HG03432 (cell line): ENCODE measurements at regions not wholly inside any gene's neighbourhood (a gene's known extent, or its start where the extent isn't known, plus 50 kb on each side); places are given as distances from the start of the nearest gene placed in this dataset.
"Not testable (repeated sequence)": the region's sequence is repeated elsewhere in the genome, so short reads cannot be mapped to it uniquely, and the experiment has no call there.

Experiments
- ATAC-seq: cut with Tn5 transposase; IDR thresholded peaks from one replicate; pipeline ENCODE4 v1.9.1; 2021; ENCODE audit warnings: mild to moderate bottlenecking, moderate library complexity; ENCODE audit not compliant: unreplicated experiment

DNA sequence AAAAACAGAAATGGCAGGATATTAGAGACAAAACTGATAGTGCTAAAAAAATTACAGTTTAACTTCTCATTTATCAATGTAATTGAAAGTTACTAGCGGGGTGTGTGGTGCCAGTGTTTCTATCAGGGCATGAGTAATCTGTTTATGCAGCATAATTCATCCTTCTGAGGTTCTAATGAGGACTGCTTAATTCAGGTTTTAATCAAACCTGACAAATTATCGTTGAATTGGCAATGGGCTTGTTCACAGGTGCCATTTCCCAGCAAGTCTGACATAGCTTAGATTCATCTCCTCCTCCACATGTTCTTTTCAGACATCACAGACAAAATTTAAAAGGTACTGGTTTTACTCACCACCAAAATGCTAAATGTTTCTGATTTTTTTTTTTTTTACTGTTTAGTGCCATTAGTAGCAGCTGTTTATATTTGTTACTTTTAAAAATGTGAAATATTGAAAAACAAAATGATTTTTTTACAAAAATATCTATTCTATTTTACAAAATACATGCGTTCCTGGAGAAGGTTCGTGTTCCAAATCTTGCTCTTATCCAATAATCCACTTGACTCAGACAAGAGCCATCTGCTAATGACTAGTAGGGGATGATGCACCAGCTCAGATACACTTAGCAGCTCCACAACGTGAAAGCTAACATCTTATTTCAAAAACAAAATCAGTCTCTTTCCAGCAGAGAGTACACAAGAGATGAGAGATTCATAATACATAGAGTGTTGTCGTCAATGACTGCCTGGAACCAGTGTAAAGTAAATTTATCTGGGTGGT, 447.7 kb upstream of the DPPA4 start:
- no peak for ATAC-seq

DNA sequence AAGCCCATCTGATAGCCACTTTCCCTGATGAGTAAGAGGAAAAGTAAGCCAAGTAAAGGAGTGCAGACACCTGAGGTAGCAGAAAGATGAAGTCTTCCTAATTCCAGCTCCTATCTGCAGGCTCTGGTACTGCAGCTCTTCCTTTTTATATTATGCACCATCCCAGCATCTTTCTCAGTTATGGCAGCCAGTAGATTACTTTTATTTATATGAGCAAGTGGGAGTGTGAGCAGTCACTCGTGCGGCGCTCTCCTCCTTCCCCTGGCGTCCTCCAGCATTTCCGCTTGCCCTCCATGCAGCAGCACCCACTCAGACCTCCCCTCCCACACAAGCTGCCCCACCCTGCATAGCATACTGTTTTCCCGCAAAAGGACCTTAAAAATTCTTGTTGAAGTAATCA, 465.9 kb upstream of the DPPA4 start:
- no peak for ATAC-seq

DNA sequence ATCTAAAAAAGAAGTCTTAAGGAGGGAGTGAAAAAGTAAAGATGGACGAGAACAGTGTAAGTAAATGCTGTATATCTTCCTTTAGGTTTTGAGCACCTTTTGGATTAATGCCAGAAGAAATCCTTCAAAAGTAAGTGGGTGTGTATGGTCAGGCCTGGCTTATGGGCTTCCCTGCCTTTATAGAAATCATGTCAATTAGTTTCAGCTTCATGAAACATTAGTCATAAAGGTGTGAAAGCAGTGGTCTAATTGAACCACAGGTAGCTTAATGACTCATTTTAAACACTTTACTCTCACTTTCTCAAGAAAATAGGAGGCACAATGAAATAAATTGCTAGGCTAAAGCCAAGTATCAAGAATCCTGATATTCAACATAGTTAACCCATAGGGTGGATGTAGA, 467.4 kb upstream of the DPPA4 start:
- peak; percentile 52 for ATAC-seq

DNA sequence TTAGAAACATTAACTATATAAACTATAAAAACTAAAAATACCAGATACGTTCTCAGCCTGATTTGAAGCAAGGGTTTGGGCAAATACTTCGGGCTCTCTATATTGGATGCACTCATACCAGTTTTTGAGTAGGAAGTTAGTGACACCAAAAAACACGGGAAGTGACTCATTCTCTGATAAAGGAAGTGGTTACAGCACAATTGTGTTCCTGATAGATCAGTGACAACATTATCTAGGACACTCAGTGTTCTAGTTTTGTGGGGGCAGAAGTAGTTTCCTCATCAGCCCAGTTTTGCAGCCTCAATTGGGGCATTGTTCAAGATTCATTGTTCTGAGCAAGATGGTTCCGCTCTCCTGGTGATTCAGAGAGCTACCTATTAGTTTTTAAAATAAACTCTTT, 469.6 kb upstream of the DPPA4 start:
- peak; percentile 90 for ATAC-seq

DNA sequence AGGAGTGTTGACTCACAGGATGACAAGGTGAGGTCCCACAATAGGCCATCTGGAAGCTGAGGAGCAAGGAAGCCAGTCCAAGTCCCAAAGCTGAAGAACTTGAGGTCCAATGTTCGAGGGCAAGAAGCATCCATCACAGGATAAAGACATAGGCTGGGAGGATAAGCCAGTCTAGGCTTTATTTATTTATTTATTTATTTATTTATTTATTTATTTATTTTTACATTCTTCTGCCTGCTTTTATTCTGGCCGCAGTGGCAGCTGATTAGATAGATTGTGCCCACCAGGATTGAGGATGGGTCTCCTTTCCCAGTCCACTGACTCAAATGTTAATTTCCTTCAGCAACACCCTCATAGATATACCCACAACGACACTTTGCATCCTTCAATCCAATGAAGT, 472.2 kb upstream of the DPPA4 start:
- no peak for ATAC-seq

DNA sequence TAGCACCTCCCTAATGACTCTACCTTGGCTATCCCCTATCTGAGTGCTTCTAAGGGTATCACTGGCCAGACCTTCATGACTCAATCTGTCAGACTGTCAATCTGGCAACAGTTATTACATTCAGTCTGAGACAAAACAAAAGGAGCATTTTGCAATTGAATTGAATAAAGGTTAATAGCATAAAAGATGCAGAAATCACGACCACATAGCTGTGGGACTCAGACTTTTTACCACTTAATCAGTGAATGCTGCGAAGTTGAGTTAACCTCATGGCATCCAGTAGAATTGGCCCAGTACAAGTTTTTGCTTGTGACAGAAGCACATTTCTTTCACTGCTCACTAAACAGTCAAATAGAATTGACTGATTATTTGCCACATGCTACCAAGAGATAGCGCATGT, 480.7 kb upstream of the DPPA4 start:
- no peak for ATAC-seq

DNA sequence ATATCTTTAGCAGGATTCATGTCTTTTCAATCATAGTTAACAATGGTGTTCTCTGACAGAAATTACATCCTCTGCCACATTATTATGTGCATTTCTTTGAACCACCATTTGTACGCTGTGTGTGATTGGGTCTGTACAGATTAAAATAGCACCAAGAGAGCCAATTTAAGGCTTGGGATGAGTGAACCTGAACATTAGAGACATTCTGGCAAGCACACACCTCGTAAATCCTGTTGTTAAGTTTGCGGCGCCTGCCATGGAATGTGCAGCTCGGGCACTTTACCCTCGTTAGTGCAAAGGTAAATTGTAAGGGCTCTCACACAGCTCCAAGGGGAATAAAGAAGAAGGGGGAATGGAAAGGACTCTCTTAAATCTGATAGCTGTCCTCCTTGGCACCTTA, 482.4 kb upstream of the DPPA4 start:
- no peak for ATAC-seq

DNA sequence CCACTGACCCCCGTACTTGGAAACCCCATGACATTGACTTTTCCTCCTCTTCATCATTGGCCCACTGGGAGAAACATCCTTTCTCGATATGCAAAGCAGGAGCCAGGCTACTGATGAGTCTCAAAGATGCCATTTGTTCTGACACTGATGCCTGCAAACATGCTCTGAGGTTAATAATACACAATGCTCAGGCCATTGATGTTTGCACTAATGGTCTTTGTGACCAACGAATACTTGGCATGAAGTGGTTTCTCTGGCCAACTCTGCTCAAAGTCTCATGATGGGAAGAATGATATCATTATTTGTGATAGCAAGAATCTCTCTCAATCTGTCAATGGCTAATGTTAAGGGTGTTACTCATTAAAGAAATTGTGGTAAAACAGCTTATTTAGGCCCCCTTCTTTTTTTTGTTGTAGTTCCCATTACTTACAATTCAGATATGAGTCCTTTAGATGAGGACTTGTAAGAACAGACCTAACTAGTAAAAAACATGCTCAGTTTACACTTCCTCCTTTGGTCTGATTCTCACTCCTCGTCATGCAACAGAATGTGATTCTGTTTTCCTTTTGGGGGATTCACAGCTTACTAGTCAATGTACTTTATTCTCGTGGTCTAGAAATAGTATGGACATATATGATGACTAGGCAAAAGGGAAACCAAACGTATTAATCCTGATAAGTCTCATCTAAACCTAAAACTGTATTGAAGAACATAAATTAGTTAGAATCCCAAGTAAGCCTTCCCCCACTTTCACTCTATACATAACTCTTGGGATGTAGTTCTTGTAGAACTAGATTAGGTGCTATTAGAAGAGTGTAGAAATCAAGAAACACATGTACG, 488.8 kb upstream of the DPPA4 start:
- ATAC-seq, result no peak

DNA sequence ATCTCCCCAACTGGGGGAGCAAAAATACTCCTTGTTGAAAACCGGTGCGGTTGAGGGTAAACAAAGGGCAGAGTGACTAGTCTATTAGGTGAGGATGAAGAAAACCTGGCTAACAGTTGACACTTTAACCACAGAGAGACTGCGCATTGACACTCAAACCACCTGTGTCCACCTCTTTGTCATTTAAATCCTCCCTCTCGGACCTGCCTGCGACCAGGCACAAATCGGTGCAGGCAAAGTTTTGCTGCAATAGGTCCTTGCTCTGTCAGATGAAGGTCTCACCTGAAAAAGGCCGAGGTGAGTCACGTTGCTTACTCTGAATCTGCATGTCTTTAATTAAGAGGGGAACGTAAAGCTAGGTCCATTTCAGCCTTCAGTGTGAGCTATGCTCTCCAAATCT, 494.1 kb upstream of the DPPA4 start:
- ATAC-seq, result no peak

DNA sequence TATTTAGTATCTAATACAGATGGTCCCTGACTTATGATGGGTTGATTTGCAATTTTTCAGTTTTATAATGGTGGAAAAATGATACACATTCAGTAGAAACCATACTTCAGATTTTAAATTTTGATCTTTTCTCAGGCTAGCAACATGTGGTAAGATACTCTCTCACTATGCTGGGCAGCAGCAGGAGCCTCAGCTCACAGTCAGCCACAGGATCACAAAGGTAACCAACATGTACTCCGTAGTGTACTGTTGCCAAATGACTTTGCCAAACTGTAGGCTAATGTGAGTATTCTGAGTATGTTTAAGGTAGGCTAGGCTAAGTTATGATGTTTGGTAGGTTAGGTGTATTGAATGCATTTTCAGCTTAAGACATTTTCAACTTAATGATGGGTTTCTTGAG, 498.6 kb upstream of the DPPA4 start:
- ATAC-seq, result no peak

DNA sequence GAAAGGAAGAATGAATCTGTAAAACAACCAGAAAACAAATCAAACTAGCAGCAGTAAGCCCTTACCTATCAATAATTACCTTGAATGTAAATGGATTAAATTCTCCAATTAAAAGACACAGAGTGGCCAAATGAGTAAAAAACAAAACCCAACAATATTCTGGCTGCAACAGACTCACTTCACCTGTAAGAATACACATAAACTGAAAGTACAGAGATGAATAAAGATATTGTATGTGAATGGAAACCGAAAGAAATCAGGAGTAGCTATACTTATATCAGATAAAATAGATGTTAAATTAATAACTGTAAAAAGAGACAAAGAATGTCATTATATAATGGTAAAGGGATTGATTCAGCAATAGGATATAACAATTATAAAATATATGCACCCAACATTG, 514.5 kb upstream of the DPPA4 start:
- ATAC-seq, result no peak

DNA sequence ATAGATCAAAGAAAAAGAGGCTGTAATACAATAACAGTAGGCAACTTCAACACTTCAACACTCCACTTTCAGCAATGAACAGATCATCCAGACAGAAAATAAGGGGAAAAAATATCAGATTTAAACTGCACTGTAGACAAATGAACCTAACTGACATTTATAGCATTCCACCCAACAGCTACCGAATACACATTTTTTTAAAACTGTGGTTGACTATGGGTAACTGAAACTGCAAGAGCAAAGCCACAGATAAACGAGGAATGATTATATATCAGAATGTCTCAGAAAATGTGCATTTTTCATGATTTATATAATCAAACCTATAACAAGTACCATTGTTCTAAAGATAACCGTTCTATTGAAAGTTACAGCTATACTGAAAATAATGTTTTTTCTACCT, 514.9 kb upstream of the DPPA4 start:
- no peak for ATAC-seq

DNA sequence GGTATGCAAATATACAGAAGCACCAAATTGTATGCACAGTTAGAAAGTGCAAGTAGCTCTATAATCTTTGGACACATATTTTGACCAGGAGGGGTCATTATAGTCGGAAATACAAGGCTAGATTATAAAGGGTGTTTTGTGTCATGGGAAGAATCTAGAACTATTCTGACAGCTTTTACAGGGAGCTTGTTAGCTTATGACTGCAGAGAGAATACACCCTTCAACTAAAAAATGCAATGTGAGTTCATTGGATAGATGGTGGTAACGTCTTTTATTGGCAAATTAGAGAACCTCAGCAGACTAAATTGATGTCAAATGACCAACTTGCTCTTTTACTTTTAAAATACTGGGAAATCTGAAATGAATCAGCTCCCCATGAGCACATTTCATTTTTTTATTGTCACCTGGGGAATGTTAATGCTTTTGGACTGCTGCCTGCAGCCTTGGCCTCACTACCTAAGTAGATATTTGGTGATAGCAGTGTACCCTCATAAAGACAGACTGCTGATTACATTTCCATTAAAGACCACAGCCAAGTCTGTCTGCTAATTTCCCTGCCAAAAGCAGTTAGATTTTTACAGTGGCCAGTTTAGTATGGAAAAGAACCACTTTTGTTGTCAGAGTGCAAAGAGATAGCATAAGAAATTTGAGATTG, 515.9 kb upstream of the DPPA4 start:
- ATAC-seq, result no peak

DNA sequence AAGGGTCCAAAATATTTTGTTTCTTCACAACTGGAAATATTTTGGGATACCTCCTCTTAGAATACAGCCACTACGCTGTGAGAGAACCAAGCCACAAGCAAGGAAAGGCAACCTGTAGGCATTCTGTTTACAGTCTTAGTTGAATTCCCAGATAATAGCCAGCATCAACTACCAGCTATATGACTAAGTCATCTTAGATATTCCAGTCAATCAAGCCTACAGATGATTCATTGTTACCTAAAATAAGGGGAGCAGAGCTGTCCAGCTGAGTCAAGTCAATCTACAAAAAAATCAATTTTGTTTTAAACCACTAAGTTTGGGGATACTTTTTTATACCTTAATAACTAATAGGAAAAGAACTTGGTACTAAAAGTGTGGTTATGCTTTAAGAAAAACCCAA, 526.4 kb upstream of the DPPA4 start:
- no peak for ATAC-seq

DNA sequence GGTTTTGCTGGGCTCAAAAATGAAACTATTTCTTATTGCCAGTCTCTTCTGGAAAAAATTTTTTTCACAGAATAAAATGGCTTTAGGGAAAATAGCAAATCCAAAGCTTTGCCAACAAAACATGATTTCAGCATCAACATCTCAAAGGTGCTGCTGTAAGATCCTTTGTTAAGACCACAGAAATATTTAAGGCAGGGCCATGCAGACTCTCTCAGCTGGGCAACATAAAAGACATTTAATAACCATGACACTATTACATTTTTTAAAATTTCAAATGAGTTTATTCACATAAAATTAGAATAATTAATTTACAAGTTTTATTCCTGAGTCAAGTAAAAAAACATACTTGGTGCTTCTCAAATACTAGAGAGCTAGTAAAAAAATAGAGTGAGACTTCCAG, 527.1 kb upstream of the DPPA4 start:
- ATAC-seq, result no peak

DNA sequence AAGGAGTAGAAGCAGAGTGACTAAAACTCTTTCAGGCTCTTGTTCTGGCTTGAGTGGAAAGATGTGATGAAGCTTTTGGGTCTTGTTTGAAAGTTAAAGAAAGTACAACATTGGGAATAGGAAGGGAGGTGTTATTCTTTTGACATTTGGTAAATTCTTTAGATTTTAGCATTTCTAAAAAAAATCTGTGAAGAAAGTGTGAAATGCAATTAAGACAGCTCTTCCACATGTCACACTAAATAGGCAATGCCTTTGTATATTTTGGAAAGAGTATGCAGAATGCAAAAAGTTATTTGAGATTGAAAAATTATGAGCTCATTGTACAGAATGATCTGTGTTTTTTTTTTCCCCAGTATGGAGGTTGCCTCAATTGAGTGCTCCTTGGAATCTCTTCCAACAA, 532.2 kb upstream of the DPPA4 start:
- no peak for ATAC-seq

DNA sequence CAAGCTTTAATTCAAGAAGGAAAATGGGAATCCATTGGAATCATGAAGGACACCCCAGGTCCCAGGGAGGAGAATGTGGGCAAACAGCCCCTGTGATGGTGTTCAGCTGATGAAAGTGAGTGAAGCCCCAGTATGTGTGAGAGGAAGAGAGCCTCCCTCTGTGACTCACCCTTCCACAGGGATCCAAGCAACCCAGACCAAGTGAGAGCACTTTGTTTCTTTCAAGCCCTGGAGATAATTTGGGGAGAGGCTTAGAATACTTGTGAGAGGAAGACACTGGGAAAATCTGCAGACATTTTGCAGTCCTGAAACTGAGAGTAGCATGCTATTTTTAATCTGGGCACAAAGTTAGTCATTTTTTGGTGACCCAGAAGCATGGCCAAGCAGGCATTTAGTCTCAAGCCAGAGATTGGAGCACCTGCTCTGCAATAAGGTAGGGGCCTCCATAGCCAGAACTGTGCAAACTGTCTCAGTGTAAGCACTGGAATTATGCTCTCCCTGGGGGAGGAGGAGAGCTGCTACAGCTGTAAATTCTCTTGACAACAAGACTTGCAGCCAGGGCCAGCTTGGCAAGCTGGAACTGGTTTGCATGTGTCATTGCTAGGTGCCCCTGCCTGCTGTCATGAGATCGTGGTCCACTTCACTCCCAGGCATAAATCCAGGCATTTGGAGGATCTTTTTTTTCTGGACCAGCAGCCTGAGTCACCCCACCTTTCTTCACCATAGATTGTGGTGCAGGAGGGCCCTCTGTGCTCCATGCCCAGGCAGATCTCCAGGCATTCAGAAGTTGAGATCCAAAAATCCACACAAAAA, 537.8 kb upstream of the DPPA4 start:
- no peak for ATAC-seq

DNA sequence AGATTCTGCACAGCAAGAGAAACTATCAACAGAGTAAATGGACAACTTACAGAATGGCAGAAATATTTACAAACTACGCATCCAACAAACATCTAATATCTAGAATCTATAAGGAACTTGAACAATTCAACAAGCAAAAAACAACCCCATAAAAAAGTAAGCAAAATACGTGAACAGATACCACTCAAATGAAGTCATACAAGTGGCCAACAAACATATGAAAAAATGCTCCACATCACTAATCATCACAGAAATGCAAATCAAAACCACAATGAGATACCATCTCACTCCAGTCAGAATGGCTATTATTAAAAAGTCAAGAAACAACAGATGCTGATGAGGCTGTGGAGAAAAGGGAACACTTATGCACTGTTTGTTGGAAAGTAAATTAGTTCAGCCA, 540.3 kb upstream of the DPPA4 start:
- not testable (repeated sequence) for ATAC-seq

DNA sequence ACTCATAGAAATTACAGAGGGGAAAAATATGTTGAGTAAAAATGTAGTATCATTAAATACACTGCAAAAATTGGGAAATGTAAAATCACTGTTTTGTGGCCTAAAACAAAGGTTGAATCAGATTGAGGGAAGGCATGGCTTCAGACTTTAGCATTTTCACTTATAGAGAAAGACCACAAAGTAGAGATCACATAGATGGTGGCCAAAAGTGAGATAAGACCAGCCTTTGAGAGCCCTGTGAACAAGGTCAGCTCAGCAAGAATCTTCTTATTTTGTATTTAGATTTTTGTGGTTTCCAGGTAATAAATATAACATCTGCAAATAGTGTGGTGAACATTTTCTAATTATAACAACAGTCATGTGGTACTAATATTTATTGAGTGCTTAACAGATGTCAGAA, 544.8 kb upstream of the DPPA4 start:
- no peak for ATAC-seq

DNA sequence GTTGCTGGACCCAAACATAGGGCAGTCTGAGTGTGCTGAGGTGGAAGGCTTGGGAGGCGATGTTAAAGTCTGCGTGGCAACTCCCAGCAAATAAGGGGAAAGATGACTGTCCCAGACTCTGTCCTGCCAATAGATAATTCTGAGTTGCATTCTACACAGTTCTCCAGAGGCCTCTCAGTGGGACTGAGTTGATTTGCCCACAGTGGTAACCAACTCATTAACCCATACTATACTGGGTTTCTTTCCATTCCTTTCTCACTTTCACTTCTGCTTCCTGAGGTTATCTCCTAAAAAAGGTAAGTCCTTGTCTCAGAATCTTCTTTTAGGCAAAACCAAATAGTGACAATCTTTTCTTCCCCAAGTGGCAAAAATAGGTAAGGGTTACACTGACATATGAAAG, 549.9 kb upstream of the DPPA4 start:
- ATAC-seq, result peak; percentile 61

DNA sequence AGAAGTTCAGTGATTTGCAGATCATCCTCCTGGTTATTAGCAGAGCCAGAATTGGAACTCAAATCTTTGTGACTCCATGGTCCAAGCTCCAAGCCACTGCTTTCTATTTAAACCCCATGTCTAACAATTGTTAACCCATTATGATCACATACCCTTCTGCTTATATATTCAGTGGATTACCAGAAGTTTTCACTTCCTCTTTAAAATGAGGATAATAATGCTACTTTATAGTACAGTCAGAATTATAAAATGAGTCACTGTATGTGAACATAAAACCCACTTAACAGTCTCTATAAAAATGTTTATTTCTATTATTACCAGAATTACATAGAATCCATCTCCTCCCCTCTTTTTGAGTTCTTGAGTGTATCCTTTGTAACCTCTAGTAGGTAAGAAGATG, 550.7 kb upstream of the DPPA4 start:
- ATAC-seq, result peak; percentile 59
